ENCODE measurements at regions not wholly inside any gene's neighbourhood (a gene's known extent, or its start where the extent isn't known, plus 50 kb on each side); places are given as distances from the start of the nearest gene placed in this dataset.
"Not testable (repeated sequence)": the region's sequence is repeated elsewhere in the genome, so short reads cannot be mapped to it uniquely, and the experiment has no call there.

- FAIRE-seq: no peak
These were observed 54.8 kb downstream of the OTUD1 start for GRCh38 chr10:23493711-23494110.

- no peak for FAIRE-seq
These were observed 57.9 kb downstream of the OTUD1 start for GRCh38 chr10:23496727-23497126.

- no peak for FAIRE-seq
These were observed 60.7 kb downstream of the OTUD1 start for GRCh38 chr10:23499372-23500132.

GRCh38 chr10:23505797-23506465 is 67.1 kb downstream of the OTUD1 start:
- no peak for FAIRE-seq

GRCh38 chr10:23512355-23513058 is 73.6 kb downstream of the OTUD1 start:
- no peak for FAIRE-seq

- FAIRE-seq: not testable (repeated sequence)
These were observed 74.7 kb downstream of the OTUD1 start for GRCh38 chr10:23513621-23514020.

GRCh38 chr10:23514321-23514720 is 75.4 kb downstream of the OTUD1 start:
- no peak for FAIRE-seq

GRCh38 chr10:23516530-23516929 is 77.7 kb downstream of the OTUD1 start:
- no peak for FAIRE-seq

- no peak for FAIRE-seq
These were observed 78.3 kb downstream of the OTUD1 start for GRCh38 chr10:23517155-23517554.

- no peak for FAIRE-seq
These were observed 82.9 kb downstream of the OTUD1 start for GRCh38 chr10:23521735-23522134.

- FAIRE-seq: no peak
These were observed 83.5 kb downstream of the OTUD1 start for GRCh38 chr10:23522345-23522744.

- FAIRE-seq: no peak
These were observed 84.4 kb downstream of the OTUD1 start for GRCh38 chr10:23523251-23523650.

- peak; percentile 95 for FAIRE-seq
These were observed 86.5 kb downstream of the OTUD1 start for GRCh38 chr10:23525406-23525805.

- FAIRE-seq: no peak
These were observed 89.5 kb downstream of the OTUD1 start for GRCh38 chr10:23528419-23528818.

GRCh38 chr10:23529625-23530024 is 90.8 kb downstream of the OTUD1 start:
- FAIRE-seq: no peak

- FAIRE-seq: peak; percentile 98
These were observed 91.2 kb downstream of the OTUD1 start for GRCh38 chr10:23530079-23530478.

GRCh38 chr10:23533212-23533611 is 94.3 kb downstream of the OTUD1 start:
- no peak for FAIRE-seq

GRCh38 chr10:23534326-23534725 is 95.5 kb downstream of the OTUD1 start:
- no peak for FAIRE-seq

- no peak for FAIRE-seq
These were observed 95.9 kb downstream of the OTUD1 start for GRCh38 chr10:23534761-23535160.

- no peak for FAIRE-seq
These were observed 96.5 kb downstream of the OTUD1 start for GRCh38 chr10:23535381-23535780.

- FAIRE-seq: no peak
These were observed 100.1 kb downstream of the OTUD1 start for GRCh38 chr10:23538968-23539367.

GRCh38 chr10:23540401-23541030 is 101.6 kb downstream of the OTUD1 start:
- FAIRE-seq: no peak

- FAIRE-seq: no peak
These were observed 105.0 kb downstream of the OTUD1 start for GRCh38 chr10:23543691-23544380.

Data from islet of Langerhans (tissue), 1 donor.